WTC11 (cell line): ENCODE measurements at regions not wholly inside any gene's neighbourhood (a gene's known extent, or its start where the extent isn't known, plus 50 kb on each side); places are given as distances from the start of the nearest gene placed in this dataset.

Experiments
- ATAC-seq: fragments of 200-7000 bp; cut with Tn5 transposase; 2 replicates; pipeline ENCODE4 v1.10.0; 2021; ENCODE audit warnings: mild to moderate bottlenecking, moderate library complexity
- CTCF ChIA-PET: fragments of 300-600 bp; sonication (Branson Sonifier 250); formaldehyde crosslinking; loops from one replicate; lab custom pipeline; 2021; ENCODE audit warnings: antibody characterized with exemption; lab: Charles Lee
- POLR2A ChIA-PET: fragments of 350-600 bp; sonication (Branson Sonifier 250); formaldehyde crosslinking; loops from one replicate; lab custom pipeline; 2021; ENCODE audit warnings: antibody characterized with exemption; lab: Charles Lee
- DNase-seq: peaks from one replicate; pipeline ENCODE4 v3.0.0; 2021; ENCODE audit warnings: low spot score
- H3K27ac Mint-ChIP-seq: 2 replicates; pipeline ENCODE4 v1.8.0; 2021; ENCODE audit warnings: mixed read lengths
- H3K27me3 Mint-ChIP-seq: 2 replicates; pipeline ENCODE4 v1.8.0; 2021; ENCODE audit warnings: low read depth, mild to moderate bottlenecking, moderate library complexity, mixed read lengths
- H3K36me3 Mint-ChIP-seq: 2 replicates; pipeline ENCODE4 v1.8.0; 2021; ENCODE audit warnings: mixed read lengths
- H3K4me1 Mint-ChIP-seq: 2 replicates; pipeline ENCODE4 v1.8.0; 2022; ENCODE audit warnings: mixed read lengths
- H3K4me3 Mint-ChIP-seq: 2 replicates; pipeline ENCODE4 v1.8.0; 2021; ENCODE audit warnings: mild to moderate bottlenecking, moderate library complexity, mixed read lengths
- H3K9me3 Mint-ChIP-seq: 2 replicates; pipeline ENCODE4 v1.8.0; 2021; ENCODE audit warnings: mixed read lengths
- ATF2 ChIP-seq: sonication (generic); formaldehyde crosslinking; IDR thresholded peaks from 2 replicates; pipeline ENCODE4 v1.8.1; 2022; ENCODE audit warnings: low read depth, missing genetic modification reagents, borderline replicate concordance
- CDX4 ChIP-seq: fragments of 250-450 bp; sonication (Bioruptor Pico); IDR thresholded peaks from 2 replicates; pipeline ENCODE4 v1.9.0; 2021; ENCODE audit warnings: moderate library complexity, mild to moderate bottlenecking, inconsistent platforms, borderline replicate concordance
- CTCF ChIP-seq: fragments of 200-600 bp; IDR thresholded peaks from 2 replicates; pipeline ENCODE4 v1.8.0; 2022; ENCODE audit warnings: antibody characterized with exemption
- ELF4 ChIP-seq: sonication (generic); formaldehyde crosslinking; IDR thresholded peaks from 2 replicates; pipeline ENCODE4 v1.8.1; 2022; ENCODE audit warnings: low read depth, mild to moderate bottlenecking, moderate library complexity, missing genetic modification reagents
- FOXP1 ChIP-seq: sonication (generic); formaldehyde crosslinking; IDR thresholded peaks from 2 replicates; pipeline ENCODE4 v1.8.0; 2022; ENCODE audit warnings: missing genetic modification reagents, mild to moderate bottlenecking, moderate library complexity, borderline replicate concordance
- GABPB1 ChIP-seq: sonication (generic); formaldehyde crosslinking; IDR thresholded peaks from 2 replicates; pipeline ENCODE4 v1.8.1; 2023; ENCODE audit warnings: mild to moderate bottlenecking, missing genetic modification reagents
- JAZF1 ChIP-seq: fragments of 250-450 bp; sonication (Bioruptor Pico); IDR thresholded peaks from 2 replicates; pipeline ENCODE4 v1.9.0; 2021; ENCODE audit warnings: moderate library complexity, mild to moderate bottlenecking, inconsistent platforms
- MXD4 ChIP-seq: fragments of 250-450 bp; sonication (Bioruptor Pico); IDR thresholded peaks from 2 replicates; pipeline ENCODE4 v1.8.0; 2021; ENCODE audit warnings: mild to moderate bottlenecking, moderate library complexity, borderline replicate concordance
- NR2C2 ChIP-seq: sonication (generic); formaldehyde crosslinking; IDR thresholded peaks from 2 replicates; pipeline ENCODE4 v1.8.0; 2022; ENCODE audit warnings: mild to moderate bottlenecking, missing genetic modification reagents
- PRRX2 ChIP-seq: fragments of 250-450 bp; sonication (Bioruptor Pico); IDR thresholded peaks from 2 replicates; pipeline ENCODE4 v1.8.0; 2021; ENCODE audit warnings: mild to moderate bottlenecking
- SMAD3 ChIP-seq: sonication (generic); formaldehyde crosslinking; IDR thresholded peaks from 2 replicates; pipeline ENCODE4 v1.8.0; 2022; ENCODE audit warnings: missing genetic modification reagents, mild to moderate bottlenecking, borderline replicate concordance
- USF2 ChIP-seq: sonication (generic); formaldehyde crosslinking; IDR thresholded peaks from 2 replicates; pipeline ENCODE4 v1.8.1; 2023; ENCODE audit warnings: mild to moderate bottlenecking, missing genetic modification reagents, moderate library complexity
- ZNF138 ChIP-seq: sonication (generic); formaldehyde crosslinking; conservative IDR thresholded peaks from 2 replicates; pipeline ENCODE4 v1.8.1; 2022; ENCODE audit warnings: mild to moderate bottlenecking, moderate library complexity, missing genetic modification reagents
- ZNF232 ChIP-seq: sonication (generic); formaldehyde crosslinking; IDR thresholded peaks from 2 replicates; pipeline ENCODE4 v1.8.0; 2022; ENCODE audit warnings: mild to moderate bottlenecking, missing genetic modification reagents
- ZNF423 ChIP-seq: fragments of 250-450 bp; sonication (Bioruptor Pico); IDR thresholded peaks from 2 replicates; pipeline ENCODE4 v2.1.2; 2022; ENCODE audit warnings: mild to moderate bottlenecking, moderate library complexity
- ZNF532 ChIP-seq: fragments of 250-450 bp; sonication (Bioruptor Pico); IDR thresholded peaks from 2 replicates; pipeline ENCODE4 v1.9.0; 2021; ENCODE audit warnings: mild to moderate bottlenecking, borderline replicate concordance
- TF ChIP-seq, protein P1 (sequence below): fragments of 250-450 bp; sonication (Bioruptor Pico); IDR thresholded peaks from 2 replicates; pipeline ENCODE4 v1.8.0; 2021; ENCODE audit warnings: mild to moderate bottlenecking
- TF ChIP-seq, protein P2 (sequence below): fragments of 250-450 bp; sonication (Bioruptor Pico); IDR thresholded peaks from 2 replicates; pipeline ENCODE4 v1.9.0; 2021; ENCODE audit warnings: mild to moderate bottlenecking

- CTCF ChIA-PET = no interaction called here
- H3K9me3 Mint-ChIP-seq = peaks cover 23% of the 10 kb centered on the region
- no peak for DNase-seq
- peaks cover 21% of the 10 kb centered on the region for H3K4me1 Mint-ChIP-seq
- TF ChIP-seq SMAD3 (CRISPR knock-in tag) (no peak), JAZF1 (CRISPR knock-in tag) (no peak), PRRX2 (no peak), ELF4 (CRISPR knock-in tag) (no peak), MXD4 (CRISPR knock-in tag) (no peak), CDX4 (CRISPR knock-in tag) (no peak), ZNF423 (CRISPR knock-in tag) (no peak), ZNF532 (CRISPR knock-in tag) (no peak), ZNF232 (CRISPR knock-in tag) (no peak), FOXP1 (CRISPR knock-in tag) (no peak), ATF2 (CRISPR knock-in tag) (no peak), CTCF (no peak), GABPB1 (CRISPR knock-in tag) (no peak), NR2C2 (CRISPR knock-in tag) (no peak), ZNF138 (CRISPR knock-in tag) (no peak), USF2 (CRISPR knock-in tag) (no peak)
- TF ChIP-seq, protein P1, sequence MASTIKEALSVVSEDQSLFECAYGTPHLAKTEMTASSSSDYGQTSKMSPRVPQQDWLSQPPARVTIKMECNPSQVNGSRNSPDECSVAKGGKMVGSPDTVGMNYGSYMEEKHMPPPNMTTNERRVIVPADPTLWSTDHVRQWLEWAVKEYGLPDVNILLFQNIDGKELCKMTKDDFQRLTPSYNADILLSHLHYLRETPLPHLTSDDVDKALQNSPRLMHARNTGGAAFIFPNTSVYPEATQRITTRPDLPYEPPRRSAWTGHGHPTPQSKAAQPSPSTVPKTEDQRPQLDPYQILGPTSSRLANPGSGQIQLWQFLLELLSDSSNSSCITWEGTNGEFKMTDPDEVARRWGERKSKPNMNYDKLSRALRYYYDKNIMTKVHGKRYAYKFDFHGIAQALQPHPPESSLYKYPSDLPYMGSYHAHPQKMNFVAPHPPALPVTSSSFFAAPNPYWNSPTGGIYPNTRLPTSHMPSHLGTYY (CRISPR knock-in tag) = no peak
- TF ChIP-seq, protein P2, sequence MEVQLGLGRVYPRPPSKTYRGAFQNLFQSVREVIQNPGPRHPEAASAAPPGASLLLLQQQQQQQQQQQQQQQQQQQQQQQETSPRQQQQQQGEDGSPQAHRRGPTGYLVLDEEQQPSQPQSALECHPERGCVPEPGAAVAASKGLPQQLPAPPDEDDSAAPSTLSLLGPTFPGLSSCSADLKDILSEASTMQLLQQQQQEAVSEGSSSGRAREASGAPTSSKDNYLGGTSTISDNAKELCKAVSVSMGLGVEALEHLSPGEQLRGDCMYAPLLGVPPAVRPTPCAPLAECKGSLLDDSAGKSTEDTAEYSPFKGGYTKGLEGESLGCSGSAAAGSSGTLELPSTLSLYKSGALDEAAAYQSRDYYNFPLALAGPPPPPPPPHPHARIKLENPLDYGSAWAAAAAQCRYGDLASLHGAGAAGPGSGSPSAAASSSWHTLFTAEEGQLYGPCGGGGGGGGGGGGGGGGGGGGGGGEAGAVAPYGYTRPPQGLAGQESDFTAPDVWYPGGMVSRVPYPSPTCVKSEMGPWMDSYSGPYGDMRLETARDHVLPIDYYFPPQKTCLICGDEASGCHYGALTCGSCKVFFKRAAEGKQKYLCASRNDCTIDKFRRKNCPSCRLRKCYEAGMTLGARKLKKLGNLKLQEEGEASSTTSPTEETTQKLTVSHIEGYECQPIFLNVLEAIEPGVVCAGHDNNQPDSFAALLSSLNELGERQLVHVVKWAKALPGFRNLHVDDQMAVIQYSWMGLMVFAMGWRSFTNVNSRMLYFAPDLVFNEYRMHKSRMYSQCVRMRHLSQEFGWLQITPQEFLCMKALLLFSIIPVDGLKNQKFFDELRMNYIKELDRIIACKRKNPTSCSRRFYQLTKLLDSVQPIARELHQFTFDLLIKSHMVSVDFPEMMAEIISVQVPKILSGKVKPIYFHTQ (CRISPR knock-in tag) = no peak
- TF ChIP-seq, all 79 proteins: peak for 0
- no peak for ATAC-seq
- no peak overlapping the region for H3K27ac Mint-ChIP-seq
- H3K27me3 Mint-ChIP-seq = peaks cover 5% of the 10 kb centered on the region; the same call in 1 of the 2 replicates
- no peak overlapping the region for H3K4me3 Mint-ChIP-seq
- POLR2A ChIA-PET = no interaction called here
- peaks cover 7% of the 10 kb centered on the region for H3K36me3 Mint-ChIP-seq
Measured at GRCh38 chr7:68217426-68217825, 1220.8 kb downstream of the TYW1 start.
